Uterus (tissue), 2 donors: ENCODE measurements at regions not wholly inside any gene's neighbourhood (a gene's known extent, or its start where the extent isn't known, plus 50 kb on each side); places are given as distances from the start of the nearest gene placed in this dataset.

Experiments used
- CTCF ChIP-seq, 4 experiments: fragments of 200-600 bp in 2 of 4; fragments of 450-650 bp in 2 of 4; sonication (generic) in 2 of 4; IDR thresholded peaks; one replicate each; pipeline ENCODE4 v1.5.1; 2016 to 2019; ENCODE audit warnings: antibody characterized with exemption in 4 of 4, mild to moderate bottlenecking in 2 of 4, moderate library complexity in 1 of 4
- POLR2A ChIP-seq, 2 donors: fragments of 450-650 bp; IDR thresholded peaks; one replicate each; pipeline ENCODE4 v1.6.1; 2016; ENCODE audit warnings: antibody characterized with exemption in 2 of 2, mild to moderate bottlenecking in 1 of 2, moderate library complexity in 1 of 2

- TF ChIP-seq CTCF (IDR thresholded peaks at IDR 0.05), result no peak
- no peak for TF ChIP-seq POLR2A (IDR thresholded peaks at IDR 0.05)
Measured at GRCh38 chr18:68542846-68543245, 172.1 kb downstream of the TMX3 start.
